Ascending aorta (tissue), 2 donors: ENCODE measurements at regions not wholly inside any gene's neighbourhood (a gene's known extent, or its start where the extent isn't known, plus 50 kb on each side); places are given as distances from the start of the nearest gene placed in this dataset.

Experiments used
- DNase-seq, 2 donors: peaks; one replicate each; pipeline ENCODE4 v3.0.0-alpha.2; 2019; ENCODE audit warnings: low spot score in 2 of 2
- H3K27ac ChIP-seq, 2 donors: fragments of 200-600 bp; sonication (generic); one replicate each; pipeline ENCODE4 v1.5.1; 2016 to 2017; ENCODE audit warnings: mild to moderate bottlenecking in 1 of 2
- H3K27me3 ChIP-seq: fragments of 200-600 bp; sonication (generic); one replicate; pipeline ENCODE4 v1.5.1; 2017
- H3K36me3 ChIP-seq, 2 donors: fragments of 200-600 bp; sonication (generic); one replicate each; pipeline ENCODE4 v1.5.1; 2016
- H3K4me1 ChIP-seq, 2 donors: fragments of 200-600 bp; sonication (generic); one replicate each; pipeline ENCODE4 v1.5.1; 2016 to 2017; ENCODE audit warnings: mild to moderate bottlenecking in 1 of 2
- H3K4me3 ChIP-seq, 2 donors: fragments of 200-600 bp; sonication (generic); one replicate each; pipeline ENCODE4 v1.5.1; 2016 to 2017; ENCODE audit warnings: mild to moderate bottlenecking in 1 of 2
- H3K9me3 ChIP-seq, 2 donors: fragments of 200-600 bp; sonication (generic); one replicate each; pipeline ENCODE4 v1.5.1; 2016
- CTCF ChIP-seq, 3 experiments: fragments of 200-600 bp in 2 of 3; fragments of 450-650 bp in 1 of 3; sonication (generic) in 2 of 3; IDR thresholded peaks; one replicate each; pipeline ENCODE4 v1.5.1; 2016 to 2019; ENCODE audit warnings: antibody characterized with exemption in 3 of 3, mild to moderate bottlenecking in 1 of 3, moderate library complexity in 1 of 3
- intact Hi-C: fragments of 100-400 bp; cut with DNase I; formaldehyde crosslinking; loops from one replicate; pipeline ENCODE4 v1.15.1; 2023

GRCh38 chr2:172195836-172196376 lies 93.2 kb upstream of the DLX2 start:
- Histone ChIP-seq H3K4me3 (no peak overlapping the region), H3K9me3 (peaks cover 20 to 21% of the 10 kb centered on the region in 2 donors), H3K27me3 (no peaks in the 10 kb centered on the region), H3K4me1 (no peaks in the 10 kb centered on the region), H3K27ac (no peak overlapping the region), H3K36me3 (no peaks in the 10 kb centered on the region)
- no peak for DNase-seq
- intact Hi-C loops, result no loop called here
- no peak for TF ChIP-seq CTCF (IDR thresholded peaks at IDR 0.05)

DNA sequence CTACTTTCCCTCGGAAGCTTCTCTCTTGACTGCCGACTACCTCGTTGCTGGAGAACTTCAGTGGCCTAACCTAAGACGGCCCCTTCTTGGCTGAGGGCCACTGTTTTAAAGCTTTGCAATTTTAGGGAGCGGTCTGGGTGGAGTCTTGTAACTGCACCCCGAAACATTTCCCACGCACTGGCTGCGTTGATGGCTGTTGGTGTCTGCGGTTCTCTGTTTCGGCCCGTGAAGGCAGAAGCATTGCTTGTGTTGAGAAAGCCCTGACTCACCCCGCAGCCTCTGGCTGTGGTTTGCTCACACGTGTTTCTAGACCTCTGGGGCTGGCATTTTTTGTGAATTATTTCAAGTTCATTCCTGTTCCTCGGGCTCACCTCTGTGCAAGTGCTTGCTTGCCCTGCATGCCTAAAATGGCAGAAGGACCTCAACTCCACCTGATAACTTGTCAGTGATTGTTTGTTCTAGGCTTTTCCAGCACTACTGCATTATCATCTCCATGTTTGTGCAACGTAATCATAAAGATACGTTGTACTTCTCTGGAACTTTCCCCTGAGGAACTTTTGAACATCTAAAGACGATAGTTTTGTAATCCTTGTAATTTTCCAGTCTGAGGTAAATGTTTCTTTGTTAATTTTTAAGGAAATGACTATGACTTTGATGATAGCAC lies 94.2 kb upstream of the DLX2 start:
- peaks cover 20 to 21% of the 10 kb centered on the region in 2 donors for H3K9me3 ChIP-seq
- no peak for TF ChIP-seq CTCF (IDR thresholded peaks at IDR 0.05)
- no peaks in the 10 kb centered on the region for H3K36me3 ChIP-seq
- H3K27ac ChIP-seq, result no peak overlapping the region
- DNase-seq, result no peak
- H3K4me3 ChIP-seq, result no peak overlapping the region
- no peaks in the 10 kb centered on the region for H3K27me3 ChIP-seq
- H3K4me1 ChIP-seq, result no peaks in the 10 kb centered on the region
- intact Hi-C loops, result no loop called here

DNA sequence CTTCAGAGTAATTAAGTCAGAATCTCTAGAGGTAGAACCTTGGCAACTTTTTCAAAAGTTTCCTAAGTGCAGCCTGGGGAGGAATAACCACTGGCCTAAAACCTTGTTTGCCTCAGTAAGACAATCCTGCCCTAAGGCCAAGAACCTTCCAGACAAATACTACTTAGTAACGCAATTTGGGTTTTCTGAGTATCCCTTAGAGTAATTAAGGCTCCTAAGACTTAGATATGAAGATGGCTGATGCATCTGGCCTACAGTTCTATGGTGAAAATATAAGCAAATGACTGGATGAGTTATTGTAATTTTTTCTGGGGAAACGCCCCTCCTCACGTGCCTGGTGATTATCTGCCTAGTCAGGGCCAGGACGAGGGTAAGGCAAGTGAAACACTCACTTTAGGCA lies 95.7 kb upstream of the DLX2 start:
- no peaks in the 10 kb centered on the region for H3K27me3 ChIP-seq
- H3K27ac ChIP-seq, result no peak overlapping the region
- no peaks in the 10 kb centered on the region for H3K4me1 ChIP-seq
- no peak for DNase-seq
- H3K4me3 ChIP-seq, result no peak overlapping the region
- intact Hi-C loops, result no loop called here
- H3K36me3 ChIP-seq, result no peaks in the 10 kb centered on the region
- H3K9me3 ChIP-seq, result peaks cover 18 to 19% of the 10 kb centered on the region in 2 donors
- TF ChIP-seq CTCF (IDR thresholded peaks at IDR 0.05), result no peak

DNA sequence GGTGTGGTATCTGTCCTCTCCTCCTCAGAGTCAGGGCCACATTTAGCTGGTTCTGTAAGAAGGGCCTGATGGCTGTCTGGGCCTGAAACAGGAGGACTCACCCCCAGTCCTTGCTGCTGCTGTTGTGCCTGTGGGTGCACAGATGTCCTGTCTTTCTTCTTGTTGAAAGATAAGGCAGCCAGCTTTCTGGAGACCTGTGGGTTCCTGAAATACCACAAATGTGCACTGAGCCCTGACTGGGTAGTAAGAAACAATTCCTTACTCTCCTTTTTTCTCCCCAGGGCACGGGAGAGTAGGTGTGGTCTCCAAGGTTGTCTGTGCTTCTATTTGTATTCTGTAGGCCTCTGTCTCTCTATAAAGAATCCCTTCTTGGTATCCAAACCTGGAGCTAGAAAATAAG lies 96.2 kb upstream of the DLX2 start:
- H3K4me3 ChIP-seq, result no peak overlapping the region
- DNase-seq, result no peak
- H3K36me3 ChIP-seq, result no peaks in the 10 kb centered on the region
- H3K27ac ChIP-seq, result no peak overlapping the region
- TF ChIP-seq CTCF (IDR thresholded peaks at IDR 0.05), result no peak
- no peaks in the 10 kb centered on the region for H3K27me3 ChIP-seq
- peaks cover 12 to 14% of the 10 kb centered on the region in 2 donors for H3K9me3 ChIP-seq
- intact Hi-C loops, result no loop called here
- no peaks in the 10 kb centered on the region for H3K4me1 ChIP-seq

DNA sequence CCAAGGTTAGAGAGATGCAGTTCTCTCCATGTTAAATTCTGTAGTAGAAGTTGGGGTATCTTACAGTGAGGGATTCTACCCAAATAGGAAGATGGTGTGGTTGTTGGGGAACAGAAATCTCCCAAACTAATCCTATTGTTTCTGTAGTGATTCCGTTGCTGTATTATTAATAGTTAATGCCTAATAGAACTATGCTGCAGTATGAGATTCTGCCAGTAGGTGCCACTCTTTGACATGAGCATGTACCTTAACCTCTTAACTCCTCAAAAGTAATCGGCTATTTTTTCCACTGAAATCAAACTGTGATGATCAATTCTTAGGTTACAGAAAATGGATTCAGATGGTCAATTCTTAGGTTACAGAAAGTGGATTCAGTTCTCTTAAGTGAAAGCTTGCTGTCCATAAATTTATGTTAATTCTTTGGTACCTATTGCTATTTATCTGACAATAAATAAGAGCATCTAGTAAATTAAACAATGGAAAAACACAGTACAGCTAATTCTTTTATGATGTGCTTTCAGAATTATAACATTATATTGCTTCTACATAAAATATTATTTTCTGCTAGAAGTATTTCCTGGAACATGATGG lies 97.9 kb upstream of the DLX2 start:
- no peaks in the 10 kb centered on the region for H3K4me1 ChIP-seq
- intact Hi-C loops, result no loop called here
- TF ChIP-seq CTCF (IDR thresholded peaks at IDR 0.05), result peak in 1 of 3 experiments; percentile 41
- H3K36me3 ChIP-seq, result no peaks in the 10 kb centered on the region
- no peaks in the 10 kb centered on the region for H3K27me3 ChIP-seq
- peaks cover 6 to 8% of the 10 kb centered on the region in 2 donors for H3K9me3 ChIP-seq
- no peak for DNase-seq
- no peak overlapping the region for H3K4me3 ChIP-seq
- no peak overlapping the region for H3K27ac ChIP-seq
